ENCODE measurements at regions not wholly inside any gene's neighbourhood (a gene's known extent, or its start where the extent isn't known, plus 50 kb on each side); places are given as distances from the start of the nearest gene placed in this dataset.

DNA sequence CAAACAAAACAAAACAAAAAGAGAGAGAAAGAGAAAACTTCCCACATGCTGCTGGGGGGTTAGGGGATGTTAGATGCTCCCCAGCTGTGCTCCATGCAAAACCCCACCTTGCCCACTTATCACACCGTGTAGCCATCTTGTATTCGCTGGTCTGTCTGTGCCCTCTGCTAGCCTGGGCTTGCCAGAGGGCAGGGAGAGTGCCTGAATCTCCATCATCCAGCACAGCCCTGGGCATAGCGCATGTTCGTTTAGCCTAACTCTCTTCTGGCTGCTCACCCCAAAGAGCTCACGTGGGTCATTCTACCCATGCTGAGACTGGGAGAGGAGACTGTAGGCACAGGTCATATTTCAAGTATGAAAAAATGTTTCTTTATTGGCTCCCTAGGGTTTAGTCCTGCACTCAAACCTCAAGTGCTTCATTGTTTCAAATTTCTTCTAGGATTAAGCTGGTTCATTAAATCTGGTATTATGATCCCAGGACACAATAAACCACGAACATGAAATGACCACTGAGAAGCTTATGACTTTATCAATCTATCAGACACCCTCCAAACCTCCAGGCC lies 100.5 kb downstream of the KCNF1 start:
- H3K4me1 ChIP-seq (ENCODE audit: insufficient read depth) = no peaks in the 10 kb centered on the region
- WGBS, 3 donors = 73 to 87% (median 82%) methylated on average over 6 of the region's 6 CpGs
- DNase-seq = no peak

DNA sequence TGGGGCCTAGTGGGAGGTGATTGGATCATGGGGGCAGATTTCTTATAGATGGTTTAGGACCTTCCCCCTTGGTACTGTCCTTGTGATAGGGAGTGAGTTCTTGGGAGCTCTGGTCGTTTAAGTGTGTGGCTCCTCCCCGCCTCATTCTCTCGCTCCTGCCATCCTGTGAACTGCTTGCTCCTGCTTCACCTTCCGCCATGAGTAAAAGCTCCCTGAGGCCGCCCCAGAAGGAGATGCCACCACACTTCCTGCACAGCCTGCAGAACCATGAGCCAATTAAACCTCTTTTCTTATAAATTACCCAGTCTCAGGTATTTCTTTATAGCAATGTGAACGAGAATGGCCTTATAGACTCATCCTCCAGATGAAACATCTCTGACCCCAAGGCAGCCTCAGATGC lies 101.5 kb downstream of the KCNF1 start:
- intact Hi-C loops (cut with DNase I) = no loop called here
- H3K9me3 ChIP-seq = no peaks in the 10 kb centered on the region
- H3K4me1 ChIP-seq (ENCODE audit: insufficient read depth) = no peaks in the 10 kb centered on the region
- TF ChIP-seq POLR2A (IDR thresholded peaks at IDR 0.05) = no peak
- no peak for TF ChIP-seq EP300 (IDR thresholded peaks at IDR 0.05)
- TF ChIP-seq, protein P1, sequence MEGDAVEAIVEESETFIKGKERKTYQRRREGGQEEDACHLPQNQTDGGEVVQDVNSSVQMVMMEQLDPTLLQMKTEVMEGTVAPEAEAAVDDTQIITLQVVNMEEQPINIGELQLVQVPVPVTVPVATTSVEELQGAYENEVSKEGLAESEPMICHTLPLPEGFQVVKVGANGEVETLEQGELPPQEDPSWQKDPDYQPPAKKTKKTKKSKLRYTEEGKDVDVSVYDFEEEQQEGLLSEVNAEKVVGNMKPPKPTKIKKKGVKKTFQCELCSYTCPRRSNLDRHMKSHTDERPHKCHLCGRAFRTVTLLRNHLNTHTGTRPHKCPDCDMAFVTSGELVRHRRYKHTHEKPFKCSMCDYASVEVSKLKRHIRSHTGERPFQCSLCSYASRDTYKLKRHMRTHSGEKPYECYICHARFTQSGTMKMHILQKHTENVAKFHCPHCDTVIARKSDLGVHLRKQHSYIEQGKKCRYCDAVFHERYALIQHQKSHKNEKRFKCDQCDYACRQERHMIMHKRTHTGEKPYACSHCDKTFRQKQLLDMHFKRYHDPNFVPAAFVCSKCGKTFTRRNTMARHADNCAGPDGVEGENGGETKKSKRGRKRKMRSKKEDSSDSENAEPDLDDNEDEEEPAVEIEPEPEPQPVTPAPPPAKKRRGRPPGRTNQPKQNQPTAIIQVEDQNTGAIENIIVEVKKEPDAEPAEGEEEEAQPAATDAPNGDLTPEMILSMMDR (IDR thresholded peaks at IDR 0.05) = no peak
- DNase-seq = no peak
- H3K4me3 ChIP-seq = no peak overlapping the region
- no peaks in the 10 kb centered on the region for H3K36me3 ChIP-seq
- no peaks in the 10 kb centered on the region for H3K27me3 ChIP-seq
- WGBS, 3 donors = 75 to 87% (median 82%) methylated on average over 6 of the region's 6 CpGs
- H3K27ac ChIP-seq = no peak overlapping the region

More for the DNA sequence above, 100.5 kb downstream of the KCNF1 start:
- H3K27me3 ChIP-seq = no peaks in the 10 kb centered on the region
- H3K27ac ChIP-seq = no peak overlapping the region
- H3K4me3 ChIP-seq = no peak overlapping the region
- intact Hi-C loops (cut with DNase I) = no loop called here
- no peak for TF ChIP-seq POLR2A (IDR thresholded peaks at IDR 0.05)
- TF ChIP-seq, protein P1 (IDR thresholded peaks at IDR 0.05) = no peak
- no peak for TF ChIP-seq EP300 (IDR thresholded peaks at IDR 0.05)
- no peaks in the 10 kb centered on the region for H3K9me3 ChIP-seq
- no peaks in the 10 kb centered on the region for H3K36me3 ChIP-seq

DNA sequence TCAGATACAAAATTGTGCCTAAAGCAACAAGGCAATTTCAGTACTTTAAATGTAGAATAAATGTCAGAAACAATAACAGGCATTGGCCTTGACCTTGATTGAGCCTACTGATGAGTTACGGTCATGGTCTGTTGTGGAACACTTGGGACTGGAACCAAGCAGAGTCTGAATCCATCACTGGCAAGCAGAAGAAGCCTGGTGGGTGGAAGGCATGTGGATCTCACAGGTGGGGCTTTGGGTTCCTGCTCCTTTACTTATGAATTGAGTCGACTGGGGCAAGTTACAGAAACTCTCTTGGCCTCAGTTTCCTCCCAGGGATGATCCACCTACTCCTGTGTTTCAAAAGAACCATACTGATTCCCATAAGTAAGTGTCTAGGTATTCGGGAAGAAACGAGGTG lies 102.3 kb downstream of the KCNF1 start:
- DNase-seq = no peak

DNA sequence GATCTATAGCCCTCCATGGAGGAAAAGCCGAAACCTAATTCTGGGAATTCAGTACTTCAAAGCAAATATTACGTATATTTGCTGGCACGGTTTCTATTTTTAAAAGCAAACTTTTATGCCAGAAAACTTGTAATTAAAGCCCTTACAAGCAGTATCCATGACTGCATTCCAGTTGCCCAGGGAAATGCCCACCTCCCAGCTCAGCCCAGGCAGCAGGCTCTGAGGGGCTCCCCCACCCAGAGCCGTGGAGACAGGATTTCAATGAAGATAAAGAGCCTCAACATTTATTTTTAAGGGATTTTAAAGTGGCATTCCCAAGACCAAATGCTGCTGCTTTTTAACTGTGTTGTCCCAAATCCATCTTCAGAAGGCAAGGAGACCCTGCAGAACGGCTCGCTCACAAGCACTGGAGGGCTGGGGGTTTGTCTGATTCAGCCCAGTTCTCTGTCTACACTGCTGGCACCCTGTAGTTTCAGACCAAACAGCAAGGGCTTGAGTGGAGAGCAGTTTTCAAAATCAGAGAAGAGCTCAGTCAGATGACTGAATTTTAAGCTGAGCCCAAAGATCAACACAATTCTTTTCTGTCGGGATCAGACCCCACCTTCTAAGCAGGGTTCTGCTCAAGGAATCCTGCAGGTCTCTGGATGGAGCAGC lies 105.1 kb downstream of the KCNF1 start:
- TF ChIP-seq, protein P1 (IDR thresholded peaks at IDR 0.05) = no peak
- no peak for TF ChIP-seq EP300 (IDR thresholded peaks at IDR 0.05)
- no peak for TF ChIP-seq POLR2A (IDR thresholded peaks at IDR 0.05)
- no peak for DNase-seq

More for the DNA sequence above, 102.3 kb downstream of the KCNF1 start:
- no peaks in the 10 kb centered on the region for H3K27me3 ChIP-seq
- no peak overlapping the region for H3K27ac ChIP-seq
- TF ChIP-seq, protein P1 (IDR thresholded peaks at IDR 0.05) = no peak
- no peak for TF ChIP-seq EP300 (IDR thresholded peaks at IDR 0.05)
- TF ChIP-seq POLR2A (IDR thresholded peaks at IDR 0.05) = no peak
- intact Hi-C loops (cut with DNase I) = no loop called here
- H3K9me3 ChIP-seq = no peaks in the 10 kb centered on the region
- WGBS, 3 donors = 74 to 81% (median 76%) methylated on average over 4 of the region's 4 CpGs
- H3K36me3 ChIP-seq = no peaks in the 10 kb centered on the region
- H3K4me3 ChIP-seq = no peak overlapping the region
- no peaks in the 10 kb centered on the region for H3K4me1 ChIP-seq (ENCODE audit: insufficient read depth)

More for the DNA sequence above, 105.1 kb downstream of the KCNF1 start:
- Histone ChIP-seq H3K27ac (no peak overlapping the region), H3K9me3 (no peaks in the 10 kb centered on the region), H3K27me3 (no peaks in the 10 kb centered on the region), H3K4me1 (ENCODE audit: insufficient read depth) (no peaks in the 10 kb centered on the region), H3K36me3 (no peaks in the 10 kb centered on the region), H3K4me3 (no peak overlapping the region)
- intact Hi-C loops (cut with DNase I) = no loop called here
- WGBS, 3 donors = 49 to 52% (median 50%) methylated on average over 7 of the region's 7 CpGs

Measured in ovary (tissue), 7 donors.